GM23338 (cell line): ENCODE measurements at regions not wholly inside any gene's neighbourhood (a gene's known extent, or its start where the extent isn't known, plus 50 kb on each side); places are given as distances from the start of the nearest gene placed in this dataset.
A peak's percentile ranks its signal among the peaks of the same experiment; 100 is the strongest.
"Not testable (repeated sequence)": the region's sequence is repeated elsewhere in the genome, so short reads cannot be mapped to it uniquely, and the experiment has no call there.

Experiments
- ATAC-seq: fragments of 200-7000 bp; cut with Tn5 transposase; 3 replicates; pipeline ENCODE4 v1.9.1; 2020
- DNase-seq: peaks from one replicate; pipeline ENCODE4 v3.0.0-alpha.2; 2015; ENCODE audit warnings: low spot score
- H2AFZ ChIP-seq: fragments of 200-600 bp; sonication (generic); 2 replicates; pipeline ENCODE4 v1.8.0; 2016; ENCODE audit warnings: antibody characterized with exemption, mild to moderate bottlenecking, moderate library complexity
- H3F3A ChIP-seq: fragments of 200-600 bp; sonication (generic); replicated peaks from 2 replicates; pipeline ENCODE4 v1.8.0; 2017; ENCODE audit warnings: antibody characterized with exemption, mixed run types, low read depth
- H3K27ac ChIP-seq: fragments of 200-600 bp; sonication (generic); 2 replicates; pipeline ENCODE4 v1.6.1; 2016; ENCODE audit warnings: low read depth
- H3K27me3 ChIP-seq: fragments of 200-600 bp; sonication (generic); 2 replicates; pipeline ENCODE4 v1.8.0; 2016; ENCODE audit warnings: mild to moderate bottlenecking, mixed run types, moderate library complexity; ENCODE audit not compliant: insufficient read depth
- H3K36me3 ChIP-seq: fragments of 200-600 bp; sonication (generic); 2 replicates; pipeline ENCODE4 v1.8.0; 2016; ENCODE audit warnings: mild to moderate bottlenecking; ENCODE audit not compliant: insufficient read depth
- H3K4me1 ChIP-seq: fragments of 200-600 bp; sonication (generic); 2 replicates; pipeline ENCODE4 v1.8.0; 2016; ENCODE audit warnings: mild to moderate bottlenecking, moderate library complexity; ENCODE audit not compliant: insufficient read depth
- H3K4me2 ChIP-seq: fragments of 200-600 bp; sonication (generic); 2 replicates; pipeline ENCODE4 v1.7.1; 2017; ENCODE audit warnings: mixed run types
- H3K4me3 ChIP-seq: fragments of 200-600 bp; sonication (generic); 2 replicates; pipeline ENCODE4 v1.6.1; 2016; ENCODE audit warnings: mixed run types
- H3K79me2 ChIP-seq: fragments of 200-600 bp; sonication (generic); replicated peaks from 2 replicates; pipeline ENCODE4 v1.8.0; 2017; ENCODE audit warnings: mild to moderate bottlenecking; ENCODE audit not compliant: insufficient read depth
- H3K9me2 ChIP-seq: fragments of 200-600 bp; sonication (generic); 2 replicates; pipeline ENCODE4 v1.8.0; 2017; ENCODE audit not compliant: insufficient read depth
- H4K20me1 ChIP-seq: fragments of 200-600 bp; sonication (generic); replicated peaks from 2 replicates; pipeline ENCODE4 v1.8.0; 2017; ENCODE audit warnings: mild to moderate bottlenecking; ENCODE audit not compliant: insufficient read depth
- H3K27ac Mint-ChIP-seq: 2 replicates; pipeline ENCODE4 v1.8.0; 2020; ENCODE audit warnings: inconsistent platforms, mild to moderate bottlenecking, moderate library complexity, mixed read lengths
- H3K27me3 Mint-ChIP-seq: 3 replicates; pipeline ENCODE4 v1.8.0; 2022; ENCODE audit warnings: low read depth, mild to moderate bottlenecking, moderate library complexity, mixed read lengths, inconsistent platforms; ENCODE audit not compliant: insufficient read depth, poor library complexity
- H3K36me3 Mint-ChIP-seq: 3 replicates; pipeline ENCODE4 v1.8.0; 2021; ENCODE audit warnings: low read depth, mild to moderate bottlenecking, inconsistent platforms, moderate library complexity, mixed read lengths
- H3K4me1 Mint-ChIP-seq: 3 replicates; pipeline ENCODE4 v1.8.0; 2020; ENCODE audit warnings: mild to moderate bottlenecking, inconsistent platforms, mixed read lengths
- H3K4me3 Mint-ChIP-seq: 3 replicates; pipeline ENCODE4 v1.8.0; 2021; ENCODE audit warnings: moderate library complexity, mild to moderate bottlenecking, inconsistent platforms, mixed read lengths
- H3K9me3 Mint-ChIP-seq: 3 replicates; pipeline ENCODE4 v1.8.0; 2020; ENCODE audit warnings: moderate library complexity, mild to moderate bottlenecking, inconsistent platforms, mixed read lengths
- EZH2 ChIP-seq: fragments of 200-600 bp; sonication (generic); IDR thresholded peaks from one replicate; pipeline ENCODE4 v1.8.0; 2017; ENCODE audit warnings: antibody characterized with exemption, mild to moderate bottlenecking, low read depth; ENCODE audit not compliant: unreplicated experiment
- NANOG ChIP-seq: IDR thresholded peaks from 2 replicates; pipeline ENCODE4 v1.6.1; 2016; ENCODE audit warnings: antibody characterized with exemption, borderline replicate concordance
- POLR2AphosphoS5 ChIP-seq: IDR thresholded peaks from 2 replicates; pipeline ENCODE4 v1.6.1; 2016; ENCODE audit warnings: antibody characterized with exemption, low read depth
- ZNF114 ChIP-seq: fragments of 250-450 bp; sonication (Bioruptor Pico); IDR thresholded peaks from 2 replicates; pipeline ENCODE4 v1.5.0; 2020; ENCODE audit warnings: mild to moderate bottlenecking, moderate library complexity
- ZNF331 ChIP-seq: fragments of 250-450 bp; sonication (Bioruptor Pico); IDR thresholded peaks from 2 replicates; pipeline ENCODE4 v1.5.0; 2020; ENCODE audit warnings: low read depth, mild to moderate bottlenecking, moderate library complexity
- TF ChIP-seq, protein P1 (sequence below), 2 experiments: fragments of 200-600 bp in 1 of 2; sonication (generic) in 1 of 2; conservative IDR thresholded peaks; 2 replicates each; pipeline versions ENCODE4 v1.5.1 to v1.6.1; 2016 to 2017; ENCODE audit warnings: antibody characterized with exemption in 2 of 2, low read depth in 2 of 2, mild to moderate bottlenecking in 2 of 2, moderate library complexity in 1 of 2
- TF ChIP-seq, protein P2 (sequence below): IDR thresholded peaks from 2 replicates; pipeline ENCODE4 v1.6.1; 2016; ENCODE audit warnings: antibody characterized with exemption

DNA sequence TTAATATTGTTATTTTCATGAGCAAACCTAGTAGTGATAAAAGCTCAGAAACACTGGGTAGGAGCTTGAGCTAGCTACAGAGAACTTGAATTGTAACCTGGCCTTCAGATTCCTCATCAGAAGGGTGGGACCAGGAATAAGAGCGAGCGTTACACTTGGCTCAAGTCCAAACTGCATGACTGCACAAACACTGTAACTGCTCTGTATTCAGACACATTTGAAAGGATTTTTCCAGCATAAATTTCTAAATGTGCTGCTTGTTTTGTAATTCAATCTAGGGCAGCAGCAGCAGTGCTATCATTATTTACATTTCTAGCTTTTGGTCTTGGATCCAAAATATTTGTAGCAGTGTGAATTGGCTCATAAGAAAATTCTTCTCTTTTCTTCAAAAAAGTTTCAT is 133.0 kb upstream of the TMLHE start:
- no peak overlapping the region for H3K4me3 Mint-ChIP-seq
- no peaks in the 10 kb centered on the region for H3K27me3 Mint-ChIP-seq
- Histone ChIP-seq H3K4me3 (no peak overlapping the region), H3K4me2 (no peak overlapping the region), H4K20me1 (no peaks in the 10 kb centered on the region), H3K27me3 (no peaks in the 10 kb centered on the region), H2AFZ (no peak overlapping the region), H3F3A (no peaks in the 10 kb centered on the region), H3K79me2 (no peaks in the 10 kb centered on the region), H3K27ac (no peak overlapping the region), H3K36me3 (no peaks in the 10 kb centered on the region; the same call in 1 of the 2 replicates), H3K9me2 (no peaks in the 10 kb centered on the region), H3K4me1 (no peaks in the 10 kb centered on the region)
- H3K4me1 Mint-ChIP-seq, result peaks cover 5% of the 10 kb centered on the region; the same call in 1 of the 3 replicates
- peaks cover 4% of the 10 kb centered on the region; the same call in 2 of the 3 replicates for H3K36me3 Mint-ChIP-seq
- no peak for ATAC-seq
- DNase-seq, result no peak
- H3K9me3 Mint-ChIP-seq, result peaks cover 84% of the 10 kb centered on the region
- no peak overlapping the region for H3K27ac Mint-ChIP-seq
- TF ChIP-seq ZNF331 (CRISPR knock-in tag) (no peak), EZH2 (no peak), ZNF114 (CRISPR knock-in tag) (no peak), NANOG (no peak)
- TF ChIP-seq, protein P1, sequence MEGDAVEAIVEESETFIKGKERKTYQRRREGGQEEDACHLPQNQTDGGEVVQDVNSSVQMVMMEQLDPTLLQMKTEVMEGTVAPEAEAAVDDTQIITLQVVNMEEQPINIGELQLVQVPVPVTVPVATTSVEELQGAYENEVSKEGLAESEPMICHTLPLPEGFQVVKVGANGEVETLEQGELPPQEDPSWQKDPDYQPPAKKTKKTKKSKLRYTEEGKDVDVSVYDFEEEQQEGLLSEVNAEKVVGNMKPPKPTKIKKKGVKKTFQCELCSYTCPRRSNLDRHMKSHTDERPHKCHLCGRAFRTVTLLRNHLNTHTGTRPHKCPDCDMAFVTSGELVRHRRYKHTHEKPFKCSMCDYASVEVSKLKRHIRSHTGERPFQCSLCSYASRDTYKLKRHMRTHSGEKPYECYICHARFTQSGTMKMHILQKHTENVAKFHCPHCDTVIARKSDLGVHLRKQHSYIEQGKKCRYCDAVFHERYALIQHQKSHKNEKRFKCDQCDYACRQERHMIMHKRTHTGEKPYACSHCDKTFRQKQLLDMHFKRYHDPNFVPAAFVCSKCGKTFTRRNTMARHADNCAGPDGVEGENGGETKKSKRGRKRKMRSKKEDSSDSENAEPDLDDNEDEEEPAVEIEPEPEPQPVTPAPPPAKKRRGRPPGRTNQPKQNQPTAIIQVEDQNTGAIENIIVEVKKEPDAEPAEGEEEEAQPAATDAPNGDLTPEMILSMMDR (conservative IDR thresholded peaks at IDR 0.05; ENCODE audit: low read depth in 2 of 2), result no peak
- TF ChIP-seq, protein P2, sequence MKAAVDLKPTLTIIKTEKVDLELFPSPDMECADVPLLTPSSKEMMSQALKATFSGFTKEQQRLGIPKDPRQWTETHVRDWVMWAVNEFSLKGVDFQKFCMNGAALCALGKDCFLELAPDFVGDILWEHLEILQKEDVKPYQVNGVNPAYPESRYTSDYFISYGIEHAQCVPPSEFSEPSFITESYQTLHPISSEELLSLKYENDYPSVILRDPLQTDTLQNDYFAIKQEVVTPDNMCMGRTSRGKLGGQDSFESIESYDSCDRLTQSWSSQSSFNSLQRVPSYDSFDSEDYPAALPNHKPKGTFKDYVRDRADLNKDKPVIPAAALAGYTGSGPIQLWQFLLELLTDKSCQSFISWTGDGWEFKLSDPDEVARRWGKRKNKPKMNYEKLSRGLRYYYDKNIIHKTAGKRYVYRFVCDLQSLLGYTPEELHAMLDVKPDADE, result no peak

DNA sequence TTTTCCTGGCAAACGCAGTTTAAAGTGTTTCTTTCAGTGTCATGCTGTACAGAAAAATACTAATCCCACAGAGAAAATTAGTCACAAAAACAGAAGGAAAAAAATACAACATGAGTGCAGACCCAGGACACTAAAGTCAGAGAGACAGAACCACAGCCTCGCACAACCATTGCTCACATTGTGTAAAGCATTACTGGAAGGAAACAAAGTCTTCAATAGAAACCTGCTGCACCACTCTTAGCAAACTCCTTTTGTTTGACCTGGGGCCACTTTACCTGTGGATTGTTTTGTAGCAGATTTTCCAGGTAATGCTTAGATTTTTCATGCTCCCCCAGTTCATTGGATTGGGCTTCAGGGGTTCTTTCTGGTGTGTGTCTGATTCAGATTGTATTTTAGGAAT is 131.8 kb upstream of the TMLHE start:
- Mint-ChIP-seq H3K36me3 (peaks cover 14% of the 10 kb centered on the region), H3K9me3 (peaks cover 85% of the 10 kb centered on the region), H3K27me3 (no peaks in the 10 kb centered on the region), H3K4me1 (peaks cover 5% of the 10 kb centered on the region; the same call in 1 of the 3 replicates), H3K27ac (no peak overlapping the region), H3K4me3 (no peak overlapping the region)
- no peaks in the 10 kb centered on the region for H3K4me1 ChIP-seq
- no peaks in the 10 kb centered on the region; the same call in 1 of the 2 replicates for H3K36me3 ChIP-seq
- TF ChIP-seq POLR2AphosphoS5, result no peak
- H3K9me2 ChIP-seq, result no peaks in the 10 kb centered on the region
- no peak for ATAC-seq
- no peak for DNase-seq
- no peaks in the 10 kb centered on the region for H4K20me1 ChIP-seq
- H3F3A ChIP-seq, result no peaks in the 10 kb centered on the region
- H2AFZ ChIP-seq, result 0 out of 2 replicates have a peak overlapping the region, but pooled peaks have one; percentile 32
- no peak overlapping the region for H3K4me3 ChIP-seq
- H3K27me3 ChIP-seq, result no peaks in the 10 kb centered on the region
- no peaks in the 10 kb centered on the region for H3K79me2 ChIP-seq
- H3K27ac ChIP-seq, result no peak overlapping the region
- no peak overlapping the region for H3K4me2 ChIP-seq

DNA sequence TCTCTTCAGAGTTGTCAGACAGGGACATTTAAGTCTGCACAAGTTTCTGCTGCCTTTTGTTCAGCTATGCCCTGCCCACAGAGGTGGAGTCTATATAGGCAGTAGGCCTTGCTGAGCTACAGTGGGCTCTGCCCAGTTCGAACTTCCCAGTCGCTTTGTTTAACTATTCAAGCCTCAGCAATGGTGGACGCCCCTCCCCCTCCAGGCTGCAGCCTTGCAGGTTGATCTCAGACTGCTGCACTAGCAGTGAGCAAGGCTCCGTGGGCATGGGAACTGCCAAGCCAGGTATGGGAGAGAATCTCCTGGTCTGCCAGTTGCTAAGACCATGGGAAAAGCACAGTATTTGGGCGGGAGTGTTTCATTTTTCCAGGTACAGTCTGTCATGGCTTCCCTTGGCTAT is 115.6 kb upstream of the TMLHE start:
- not testable (repeated sequence) for H3K27me3 Mint-ChIP-seq

More for the DNA sequence above, 115.6 kb upstream of the TMLHE start:
- H3K4me1 ChIP-seq, H3K4me1 Mint-ChIP-seq, H2AFZ ChIP-seq, H3K4me3 Mint-ChIP-seq, H4K20me1 ChIP-seq, H3K36me3 ChIP-seq, H3K27ac ChIP-seq, H3K9me2 ChIP-seq, H3F3A ChIP-seq, H3K36me3 Mint-ChIP-seq, H3K4me3 ChIP-seq, H3K27ac Mint-ChIP-seq, H3K79me2 ChIP-seq, ATAC-seq, H3K4me2 ChIP-seq, H3K27me3 ChIP-seq, DNase-seq: not testable (repeated sequence)
- H3K9me3 Mint-ChIP-seq, result peaks cover 89% of the 10 kb centered on the region
